Fibroblast of lung (primary cell): ENCODE measurements at regions not wholly inside any gene's neighbourhood (a gene's known extent, or its start where the extent isn't known, plus 50 kb on each side); places are given as distances from the start of the nearest gene placed in this dataset.

ENCODE experiments used
- DNase-seq, 2 donors: peaks; one replicate each; pipeline versions ENCODE4 v3.0.0 to v3.0.0-alpha.2; 2010; ENCODE audit warnings: low read depth in 2 of 2
- H2AFZ ChIP-seq: 2 replicates; pipeline ENCODE4 v1.5.1; 2012; ENCODE audit warnings: low read length, control low read depth, inconsistent platforms
- H3K27ac ChIP-seq: 2 replicates; pipeline ENCODE4 v1.5.1; 2011; ENCODE audit warnings: low read length, control low read depth; ENCODE audit not compliant: insufficient read depth
- H3K27me3 ChIP-seq: 2 replicates; pipeline ENCODE4 v1.5.1; 2011; ENCODE audit warnings: mild to moderate bottlenecking, low read length; ENCODE audit not compliant: control insufficient read depth, insufficient read depth
- H3K36me3 ChIP-seq: 2 replicates; pipeline ENCODE4 v1.5.1; 2011; ENCODE audit warnings: low read length; ENCODE audit not compliant: control insufficient read depth, insufficient read depth
- H3K4me1 ChIP-seq: 2 replicates; pipeline ENCODE4 v1.5.1; 2011; ENCODE audit warnings: low read length; ENCODE audit not compliant: control insufficient read depth, insufficient read depth; ENCODE audit errors: extremely low read depth
- H3K4me2 ChIP-seq: 2 replicates; pipeline ENCODE4 v1.5.1; 2011; ENCODE audit warnings: low read length, control low read depth; ENCODE audit not compliant: insufficient read depth; ENCODE audit errors: extremely low read depth
- H3K4me3 ChIP-seq, 4 experiments: fragments of 200-600 bp in 1 of 4; sonication (generic) in 1 of 4; replicated peaks in 1 of 4; 2 replicates each; pipeline ENCODE4 v1.5.1; 2011 to 2016; ENCODE audit warnings: low read length in 4 of 4, low read depth in 3 of 4, mild to moderate bottlenecking in 3 of 4, control low read depth in 2 of 4, inconsistent platforms in 1 of 4, mixed read lengths in 1 of 4; ENCODE audit not compliant: insufficient read depth in 1 of 4; ENCODE audit errors: control extremely low read depth in 1 of 4
- H3K79me2 ChIP-seq: 2 replicates; pipeline ENCODE4 v1.5.1; 2012; ENCODE audit warnings: mild to moderate bottlenecking, low read length, inconsistent platforms; ENCODE audit not compliant: control insufficient read depth, insufficient read depth
- H3K9ac ChIP-seq: 2 replicates; pipeline ENCODE4 v1.5.1; 2011; ENCODE audit warnings: mild to moderate bottlenecking, low read length, control low read depth; ENCODE audit not compliant: insufficient read depth
- H3K9me3 ChIP-seq: 2 replicates; pipeline ENCODE4 v1.5.1; 2012; ENCODE audit warnings: low read depth, low read length; ENCODE audit not compliant: control insufficient read depth, insufficient read depth
- H4K20me1 ChIP-seq: 2 replicates; pipeline ENCODE4 v1.5.1; 2011; ENCODE audit warnings: low read length; ENCODE audit not compliant: control insufficient read depth, insufficient read depth; ENCODE audit errors: extremely low read depth
- EZH2 ChIP-seq: IDR thresholded peaks from 2 replicates; pipeline ENCODE4 v1.5.1; 2012; ENCODE audit warnings: low read length, control low read depth, mild to moderate bottlenecking; ENCODE audit errors: missing control alignments
- TF ChIP-seq, protein P1 (sequence below), 2 donors: IDR thresholded peaks in 1 of 2; conservative IDR thresholded peaks in 1 of 2; 1 replicate in 1 of 2; 2 replicates in 1 of 2; pipeline ENCODE4 v1.5.1; 2011 to 2012; ENCODE audit warnings: low read length in 2 of 2, control low read depth in 1 of 2, inconsistent platforms in 1 of 2, low read depth in 1 of 2, mild to moderate bottlenecking in 1 of 2

DNA sequence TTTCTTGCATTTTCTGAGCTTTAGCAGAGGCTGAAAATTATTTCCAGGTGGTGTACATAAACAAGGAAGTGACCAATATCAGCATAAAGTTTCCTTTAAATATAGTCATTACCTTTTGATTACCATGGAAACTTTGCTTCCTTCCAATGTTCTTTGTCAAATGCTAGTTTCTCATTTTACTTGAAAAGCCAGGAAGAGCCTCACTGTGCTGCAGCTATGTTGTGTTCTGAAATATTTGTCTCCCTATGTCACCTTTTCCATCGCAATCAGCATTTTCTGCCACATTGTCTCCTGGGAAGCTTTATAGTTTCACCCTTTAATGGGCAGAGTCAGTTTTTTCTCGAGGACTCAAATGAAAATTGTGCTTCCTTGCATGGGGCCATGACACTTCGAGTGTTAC, 496.0 kb downstream of the CDH8 start:
- Histone ChIP-seq H3K4me1 (no peaks in the 10 kb centered on the region), H3K27ac (no peak overlapping the region), H3K9me3 (no peaks in the 10 kb centered on the region), H2AFZ (no peak overlapping the region), H3K27me3 (no peaks in the 10 kb centered on the region), H3K79me2 (no peaks in the 10 kb centered on the region), H3K4me2 (no peak overlapping the region), H4K20me1 (no peaks in the 10 kb centered on the region), H3K4me3 (no peak overlapping the region), H3K9ac (no peak overlapping the region), H3K36me3 (no peaks in the 10 kb centered on the region)
- no peak for DNase-seq
- TF ChIP-seq, protein P1, sequence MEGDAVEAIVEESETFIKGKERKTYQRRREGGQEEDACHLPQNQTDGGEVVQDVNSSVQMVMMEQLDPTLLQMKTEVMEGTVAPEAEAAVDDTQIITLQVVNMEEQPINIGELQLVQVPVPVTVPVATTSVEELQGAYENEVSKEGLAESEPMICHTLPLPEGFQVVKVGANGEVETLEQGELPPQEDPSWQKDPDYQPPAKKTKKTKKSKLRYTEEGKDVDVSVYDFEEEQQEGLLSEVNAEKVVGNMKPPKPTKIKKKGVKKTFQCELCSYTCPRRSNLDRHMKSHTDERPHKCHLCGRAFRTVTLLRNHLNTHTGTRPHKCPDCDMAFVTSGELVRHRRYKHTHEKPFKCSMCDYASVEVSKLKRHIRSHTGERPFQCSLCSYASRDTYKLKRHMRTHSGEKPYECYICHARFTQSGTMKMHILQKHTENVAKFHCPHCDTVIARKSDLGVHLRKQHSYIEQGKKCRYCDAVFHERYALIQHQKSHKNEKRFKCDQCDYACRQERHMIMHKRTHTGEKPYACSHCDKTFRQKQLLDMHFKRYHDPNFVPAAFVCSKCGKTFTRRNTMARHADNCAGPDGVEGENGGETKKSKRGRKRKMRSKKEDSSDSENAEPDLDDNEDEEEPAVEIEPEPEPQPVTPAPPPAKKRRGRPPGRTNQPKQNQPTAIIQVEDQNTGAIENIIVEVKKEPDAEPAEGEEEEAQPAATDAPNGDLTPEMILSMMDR (conservative IDR thresholded peaks at IDR 0.05 in 1 of 2, IDR thresholded peaks at IDR 0.05 in 1 of 2; ENCODE audit: low read depth in 1 of 2, low read length in 2 of 2): no peak
- no peak for TF ChIP-seq EZH2

DNA sequence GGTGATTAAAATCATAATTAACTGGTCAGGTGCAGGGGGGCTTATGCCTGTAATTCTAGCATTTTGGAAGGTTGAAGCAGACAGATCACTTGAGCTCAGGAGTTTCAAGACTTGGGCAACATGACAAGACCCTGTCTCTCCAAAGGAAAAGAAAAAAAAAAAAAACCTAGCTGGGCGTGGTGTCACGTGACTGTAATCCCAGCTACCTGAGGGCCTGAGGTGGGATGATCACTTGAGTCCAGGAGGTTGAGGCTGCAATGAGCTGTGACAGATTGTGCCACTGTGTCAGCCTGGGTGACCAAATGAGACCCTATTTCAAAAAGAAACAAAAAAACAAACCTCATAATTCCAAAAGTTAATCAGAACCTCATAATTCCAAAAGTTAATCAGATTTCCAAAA, 505.5 kb downstream of the CDH8 start:
- H3K27ac ChIP-seq: no peak overlapping the region
- H4K20me1 ChIP-seq: no peaks in the 10 kb centered on the region
- no peaks in the 10 kb centered on the region for H3K9me3 ChIP-seq
- H2AFZ ChIP-seq: no peak overlapping the region
- H3K79me2 ChIP-seq: no peaks in the 10 kb centered on the region
- no peak overlapping the region for H3K4me3 ChIP-seq
- TF ChIP-seq EZH2: no peak
- TF ChIP-seq, protein P1 (conservative IDR thresholded peaks at IDR 0.05 in 1 of 2, IDR thresholded peaks at IDR 0.05 in 1 of 2; ENCODE audit: low read depth in 1 of 2, low read length in 2 of 2): no peak
- no peak overlapping the region for H3K9ac ChIP-seq
- DNase-seq: no peak
- no peak overlapping the region for H3K4me2 ChIP-seq
- H3K27me3 ChIP-seq: no peaks in the 10 kb centered on the region
- no peaks in the 10 kb centered on the region for H3K4me1 ChIP-seq
- no peaks in the 10 kb centered on the region for H3K36me3 ChIP-seq

DNA sequence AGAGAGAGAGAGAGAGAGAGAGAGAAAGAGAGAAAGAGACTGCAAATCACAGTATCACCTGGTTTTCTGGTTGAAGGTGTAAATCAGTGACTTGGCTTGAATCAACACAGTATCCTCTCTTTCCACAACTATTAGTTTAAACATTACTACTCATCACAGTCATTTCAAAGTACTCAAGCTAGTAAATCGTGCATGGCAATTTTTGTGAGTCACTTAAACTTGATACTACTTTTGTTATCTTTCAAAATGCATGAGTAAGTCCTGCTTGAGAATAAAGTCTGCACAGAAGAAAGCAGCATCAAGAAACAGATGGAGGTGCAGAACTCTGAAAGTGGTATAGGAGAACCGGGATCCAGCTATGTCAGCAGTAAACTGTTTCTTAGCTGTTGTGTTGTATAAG, 535.4 kb downstream of the CDH8 start:
- no peaks in the 10 kb centered on the region for H3K36me3 ChIP-seq
- H3K9ac ChIP-seq: no peak overlapping the region
- no peak overlapping the region for H3K4me3 ChIP-seq
- no peak overlapping the region for H3K4me2 ChIP-seq
- no peaks in the 10 kb centered on the region for H3K4me1 ChIP-seq
- H3K9me3 ChIP-seq: no peaks in the 10 kb centered on the region
- TF ChIP-seq, protein P1 (conservative IDR thresholded peaks at IDR 0.05 in 1 of 2, IDR thresholded peaks at IDR 0.05 in 1 of 2; ENCODE audit: low read depth in 1 of 2, low read length in 2 of 2): no peak
- TF ChIP-seq EZH2: no peak
- no peaks in the 10 kb centered on the region for H3K27me3 ChIP-seq
- H3K79me2 ChIP-seq: no peaks in the 10 kb centered on the region
- no peak overlapping the region for H2AFZ ChIP-seq
- DNase-seq: no peak
- H4K20me1 ChIP-seq: no peaks in the 10 kb centered on the region
- H3K27ac ChIP-seq: no peak overlapping the region
